IPS-18a (cell line): ENCODE measurements at regions not wholly inside any gene's neighbourhood (a gene's known extent, or its start where the extent isn't known, plus 50 kb on each side); places are given as distances from the start of the nearest gene placed in this dataset.
A peak's percentile ranks its signal among the peaks of the same experiment; 100 is the strongest.

Experiments used
- H3K27ac ChIP-seq: one replicate; pipeline ENCODE4 v1.5.1; 2013; ENCODE audit warnings: low read length
- H3K27me3 ChIP-seq: one replicate; pipeline ENCODE4 v1.6.1; 2013; ENCODE audit warnings: mild to moderate bottlenecking, low read length; ENCODE audit not compliant: control insufficient read depth, insufficient read depth
- H3K36me3 ChIP-seq: one replicate; pipeline ENCODE4 v1.6.1; 2013; ENCODE audit warnings: low read depth, low read length; ENCODE audit not compliant: control insufficient read depth
- H3K4me1 ChIP-seq: one replicate; pipeline ENCODE4 v1.6.1; 2013; ENCODE audit warnings: low read depth, low read length; ENCODE audit not compliant: control insufficient read depth
- H3K4me3 ChIP-seq: one replicate; pipeline ENCODE4 v1.5.1; 2013; ENCODE audit warnings: low read length
- H3K9ac ChIP-seq: one replicate; pipeline ENCODE4 v1.6.1; 2013; ENCODE audit warnings: mild to moderate bottlenecking, low read length, moderate library complexity
- H3K9me3 ChIP-seq: one replicate; pipeline ENCODE4 v1.6.1; 2013; ENCODE audit warnings: low read depth, low read length; ENCODE audit not compliant: control insufficient read depth

DNA sequence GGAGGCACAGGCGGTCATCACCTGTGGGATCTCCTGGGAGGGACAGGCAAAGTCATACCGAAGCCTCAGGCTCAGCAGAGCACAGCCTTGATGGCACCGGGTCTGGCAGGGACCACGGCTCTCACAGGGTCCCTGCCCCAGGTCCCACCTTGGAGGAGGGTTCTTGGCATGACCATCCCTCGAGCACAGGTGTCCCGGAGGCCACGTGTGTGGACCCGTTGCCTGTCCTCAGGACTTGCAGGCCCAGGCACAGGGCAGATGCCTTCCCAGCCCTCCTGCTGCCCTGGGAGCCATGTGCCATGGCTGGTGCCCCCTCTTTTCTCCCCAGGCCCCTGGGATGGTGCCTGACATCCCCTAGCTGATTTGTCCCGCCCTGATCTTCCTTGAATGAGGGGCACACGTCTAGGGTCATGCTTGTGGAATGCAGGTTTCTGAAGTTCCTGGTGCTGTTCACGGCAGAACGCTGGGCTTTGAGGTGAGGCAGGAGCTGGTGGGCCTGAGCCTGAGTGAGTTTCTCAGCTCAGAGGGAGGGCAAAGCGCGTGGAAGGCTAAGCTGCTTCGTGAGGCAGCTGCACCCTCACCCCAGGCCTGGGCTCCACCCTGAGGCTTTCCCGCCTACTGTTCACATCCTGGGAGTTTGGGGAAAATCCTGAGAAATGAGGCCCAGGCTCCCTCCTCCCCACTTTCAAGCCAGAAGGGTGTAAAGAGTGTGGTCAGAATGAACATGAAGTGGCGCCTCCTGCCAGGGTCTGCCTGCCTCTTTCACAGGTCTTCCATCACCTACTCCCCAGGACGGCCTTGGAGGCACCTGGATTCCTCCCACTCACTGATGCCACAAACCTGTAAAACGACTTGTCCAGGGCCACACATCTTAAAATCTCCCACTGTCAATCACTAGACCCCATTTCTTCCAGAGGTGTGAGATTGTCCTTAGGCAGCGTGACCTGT is 325.8 kb upstream of the B3GAT1 start:
- no peak overlapping the region for H3K27ac ChIP-seq
- H3K4me1 ChIP-seq: no peaks in the 10 kb centered on the region
- H3K27me3 ChIP-seq: no peaks in the 10 kb centered on the region
- H3K9me3 ChIP-seq: no peaks in the 10 kb centered on the region
- no peak overlapping the region for H3K4me3 ChIP-seq
- no peak overlapping the region for H3K9ac ChIP-seq
- no peaks in the 10 kb centered on the region for H3K36me3 ChIP-seq

DNA sequence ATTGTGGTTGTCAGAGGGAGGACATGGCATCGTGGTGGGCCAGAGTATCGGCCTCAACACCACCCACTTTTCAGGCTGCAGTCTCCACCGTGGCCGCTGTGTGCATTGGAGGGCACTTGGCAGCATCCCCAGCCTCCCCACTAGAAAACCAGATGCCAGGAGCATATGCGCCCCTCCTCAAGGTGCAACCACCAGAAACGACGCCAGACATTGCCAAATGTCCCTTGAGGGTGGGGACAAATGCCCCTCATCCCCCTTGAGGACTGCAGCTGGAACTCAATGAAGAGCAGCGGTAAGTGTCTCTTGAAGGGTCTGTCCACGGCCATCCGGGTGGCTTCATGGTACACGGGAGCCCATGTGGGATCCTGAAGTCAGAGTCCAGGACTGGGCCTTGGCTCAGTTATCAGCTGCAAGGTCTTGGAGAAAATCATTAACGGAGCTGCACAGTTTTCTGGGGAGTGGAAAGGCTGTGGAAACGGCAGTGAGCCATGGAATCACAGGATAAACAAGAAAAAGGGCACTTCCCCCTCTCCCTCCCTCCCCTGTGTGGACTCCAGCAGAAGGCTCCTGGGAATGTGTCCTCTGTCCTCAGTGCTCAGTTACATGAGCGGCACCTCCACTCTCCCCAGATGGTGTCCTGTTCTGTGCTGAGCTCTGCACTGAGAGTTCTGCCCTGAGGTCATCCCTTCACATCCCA is 324.4 kb upstream of the B3GAT1 start:
- no peaks in the 10 kb centered on the region for H3K27me3 ChIP-seq
- no peak overlapping the region for H3K4me3 ChIP-seq
- H3K4me1 ChIP-seq: peaks cover 10% of the 10 kb centered on the region
- no peak overlapping the region for H3K27ac ChIP-seq
- H3K36me3 ChIP-seq: no peaks in the 10 kb centered on the region
- no peak overlapping the region for H3K9ac ChIP-seq
- no peaks in the 10 kb centered on the region for H3K9me3 ChIP-seq

DNA sequence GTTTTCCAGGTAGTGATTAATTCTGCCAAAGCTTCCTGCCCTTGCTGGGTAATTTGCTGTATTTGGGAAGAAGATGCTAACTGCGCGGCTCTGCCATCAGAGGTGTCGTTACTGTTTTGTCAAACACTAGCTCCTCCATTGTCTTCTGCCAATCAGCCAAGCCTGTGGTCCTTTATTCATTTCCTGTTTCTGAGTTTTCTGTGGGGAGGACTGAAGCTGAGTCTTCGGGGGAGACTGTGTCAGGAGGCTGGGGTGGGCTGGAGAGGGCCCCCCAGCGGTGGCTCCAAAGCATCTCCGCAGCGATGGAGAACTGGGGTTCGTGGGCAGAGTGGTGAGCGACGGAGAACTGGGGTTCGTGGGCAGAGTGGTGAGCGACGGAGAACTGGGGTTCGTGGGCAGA is 322.9 kb upstream of the B3GAT1 start:
- Histone ChIP-seq H3K9me3 (no peaks in the 10 kb centered on the region), H3K4me3 (no peak overlapping the region), H3K27me3 (no peaks in the 10 kb centered on the region), H3K4me1 (peaks cover 25% of the 10 kb centered on the region), H3K36me3 (no peaks in the 10 kb centered on the region), H3K9ac (no peak overlapping the region), H3K27ac (no peak overlapping the region)

DNA sequence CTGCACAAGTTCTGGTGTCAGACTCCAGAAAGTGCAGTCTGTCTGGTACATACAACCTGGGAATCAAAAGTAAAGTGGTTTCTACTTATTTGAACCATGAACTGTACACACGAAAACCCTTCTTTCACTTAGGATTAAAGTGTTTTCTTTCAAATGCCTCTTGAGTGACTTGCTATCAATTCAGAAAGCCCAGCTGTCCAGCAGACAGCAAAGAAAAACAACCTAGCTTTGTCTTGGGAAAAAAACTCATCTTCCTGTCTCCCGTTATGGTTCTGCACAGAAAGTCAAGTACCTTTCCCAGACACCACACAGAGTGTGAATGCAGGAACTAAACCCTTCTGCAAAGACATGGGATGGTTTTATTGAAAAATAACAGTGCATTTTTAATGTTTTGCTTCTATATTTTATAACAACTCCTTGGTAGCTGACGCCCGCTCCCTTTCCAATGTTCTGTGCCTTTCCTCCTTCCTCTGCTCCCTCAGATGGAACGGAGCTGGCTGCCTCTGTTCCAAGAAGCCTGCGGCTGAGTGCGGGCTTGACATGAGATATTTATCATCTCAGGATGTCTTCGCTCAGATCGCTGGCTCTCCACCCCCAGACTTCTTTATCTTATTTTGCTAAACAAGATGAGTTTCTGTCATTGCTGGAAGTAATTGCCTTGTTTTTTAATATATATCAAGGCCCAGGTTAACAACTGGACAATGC is 322.3 kb upstream of the B3GAT1 start:
- H3K27me3 ChIP-seq: no peaks in the 10 kb centered on the region
- no peak overlapping the region for H3K9ac ChIP-seq
- H3K9me3 ChIP-seq: no peaks in the 10 kb centered on the region
- no peak overlapping the region for H3K4me3 ChIP-seq
- no peaks in the 10 kb centered on the region for H3K36me3 ChIP-seq
- no peak overlapping the region for H3K27ac ChIP-seq
- H3K4me1 ChIP-seq: peaks cover 27% of the 10 kb centered on the region

DNA sequence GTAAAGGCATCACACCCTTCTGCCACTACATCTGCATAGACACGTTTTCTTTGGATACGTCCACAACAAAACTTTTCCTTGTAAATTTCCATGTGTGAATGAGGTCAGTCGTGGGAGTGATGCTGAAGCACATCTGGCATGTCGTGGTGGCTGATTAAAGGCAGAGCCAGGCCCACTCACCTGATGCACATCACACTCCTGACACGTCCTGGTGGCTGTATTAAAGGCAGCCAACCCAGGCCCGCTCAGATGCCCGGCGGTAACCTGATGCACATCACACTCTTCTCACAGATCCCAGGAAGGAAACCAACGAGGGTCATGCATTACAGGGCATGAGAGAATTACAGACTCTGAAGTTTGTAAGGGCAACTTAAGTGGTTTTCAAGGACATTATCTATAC is 321.6 kb upstream of the B3GAT1 start:
- H3K9me3 ChIP-seq: no peaks in the 10 kb centered on the region
- H3K4me3 ChIP-seq: no peak overlapping the region
- no peak overlapping the region for H3K27ac ChIP-seq
- H3K4me1 ChIP-seq: peaks cover 27% of the 10 kb centered on the region
- H3K9ac ChIP-seq: no peak overlapping the region
- H3K36me3 ChIP-seq: no peaks in the 10 kb centered on the region
- no peaks in the 10 kb centered on the region for H3K27me3 ChIP-seq

DNA sequence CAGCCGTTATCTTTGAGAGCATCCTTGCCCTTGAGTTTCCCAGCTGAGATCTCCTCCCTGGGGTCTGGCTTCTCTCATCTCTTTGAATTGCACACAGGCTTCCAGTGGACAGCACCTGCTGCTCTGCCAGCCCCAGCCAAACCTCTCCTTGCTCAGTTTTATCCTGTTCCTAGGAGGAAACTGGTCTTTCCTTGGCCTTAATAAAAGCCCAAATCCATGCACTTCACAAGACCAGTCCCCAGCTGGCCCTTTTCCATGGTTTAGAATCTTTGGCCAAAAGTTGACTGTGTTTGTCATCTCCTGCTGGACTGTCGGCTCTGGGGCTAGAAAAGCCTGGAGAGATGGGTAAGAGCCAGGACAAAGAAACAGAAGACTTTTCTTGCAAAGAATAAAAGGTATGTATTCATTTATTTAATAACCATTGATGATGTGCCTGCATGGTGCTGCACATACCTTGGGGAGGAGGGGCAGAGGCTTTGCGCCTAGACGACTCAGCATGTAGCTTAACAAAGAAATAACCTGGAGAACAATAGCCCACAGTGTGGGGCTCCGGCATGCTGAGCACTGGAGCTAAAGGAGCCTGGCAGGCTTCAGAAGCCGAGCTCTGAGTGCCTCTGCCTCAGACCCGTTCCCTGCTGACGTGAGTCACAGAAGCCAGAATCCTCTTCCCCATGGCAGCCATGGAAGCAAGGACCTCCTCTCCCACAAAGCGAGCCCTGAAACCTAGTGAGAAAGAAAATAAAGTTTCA is 319.3 kb upstream of the B3GAT1 start:
- H3K9me3 ChIP-seq: no peaks in the 10 kb centered on the region
- peak overlapping the region; percentile 77 for H3K27ac ChIP-seq
- H3K36me3 ChIP-seq: no peaks in the 10 kb centered on the region
- H3K9ac ChIP-seq: peak overlapping the region; percentile 38
- peaks cover 34% of the 10 kb centered on the region for H3K4me1 ChIP-seq
- H3K27me3 ChIP-seq: no peaks in the 10 kb centered on the region
- peak overlapping the region; percentile 44 for H3K4me3 ChIP-seq

DNA sequence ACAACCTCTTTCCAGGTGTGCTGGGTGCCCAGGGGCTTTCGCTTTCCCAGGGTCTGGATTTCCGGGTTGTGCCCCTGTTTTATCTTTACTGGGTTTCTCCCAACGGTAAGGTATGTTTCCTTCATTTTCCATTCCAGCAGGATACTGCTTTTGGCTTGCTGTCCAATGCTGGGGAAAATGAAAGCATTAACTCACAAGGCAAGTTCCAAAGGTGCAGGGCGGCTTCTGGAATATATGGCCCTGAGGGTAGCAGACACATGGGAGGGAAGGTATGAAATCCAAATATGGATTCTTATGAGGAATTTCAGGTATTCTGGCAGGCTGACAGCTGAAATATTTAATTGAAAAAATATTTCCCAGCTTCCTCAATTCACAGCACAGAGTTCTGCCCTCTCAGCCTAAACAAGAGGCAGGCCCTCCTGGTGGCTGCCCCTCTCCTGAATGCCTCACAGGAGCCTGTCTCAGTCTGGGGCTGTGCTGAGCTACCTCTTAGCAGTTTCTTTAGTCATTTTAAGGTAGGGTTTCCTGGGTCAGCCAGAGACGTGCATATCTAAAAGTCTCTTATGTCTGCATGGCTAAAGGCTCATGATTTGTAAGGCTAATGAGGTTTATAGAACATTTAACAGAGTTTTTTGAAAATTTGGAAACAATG is 318.6 kb upstream of the B3GAT1 start:
- no peaks in the 10 kb centered on the region for H3K27me3 ChIP-seq
- H3K27ac ChIP-seq: no peak overlapping the region
- peaks cover 35% of the 10 kb centered on the region for H3K4me1 ChIP-seq
- H3K9ac ChIP-seq: no peak overlapping the region
- H3K9me3 ChIP-seq: no peaks in the 10 kb centered on the region
- H3K36me3 ChIP-seq: no peaks in the 10 kb centered on the region
- peak overlapping the region; percentile 44 for H3K4me3 ChIP-seq

DNA sequence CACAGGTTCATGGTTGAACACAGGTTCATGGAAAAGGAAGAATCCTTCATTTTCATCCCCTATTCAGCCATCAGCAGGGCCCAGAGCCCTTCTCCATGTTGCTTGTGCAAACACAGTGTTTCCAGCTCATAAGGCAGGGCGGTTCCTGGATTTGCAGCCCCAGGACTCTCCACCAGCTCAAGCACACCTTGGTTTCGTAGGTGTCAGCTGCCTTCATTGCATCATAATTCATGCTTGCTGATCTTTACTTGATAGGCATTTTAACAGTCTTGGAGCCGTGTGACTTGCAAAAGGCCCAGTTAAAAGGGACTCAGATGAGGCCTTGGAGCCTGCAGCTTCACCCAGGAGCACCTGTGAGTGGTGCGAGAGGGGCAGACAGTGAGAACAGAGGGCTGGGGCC is 318.1 kb upstream of the B3GAT1 start:
- Histone ChIP-seq H3K4me1 (peaks cover 37% of the 10 kb centered on the region), H3K9ac (no peak overlapping the region), H3K36me3 (no peaks in the 10 kb centered on the region), H3K9me3 (no peaks in the 10 kb centered on the region), H3K4me3 (no peak overlapping the region), H3K27ac (no peak overlapping the region), H3K27me3 (no peaks in the 10 kb centered on the region)

DNA sequence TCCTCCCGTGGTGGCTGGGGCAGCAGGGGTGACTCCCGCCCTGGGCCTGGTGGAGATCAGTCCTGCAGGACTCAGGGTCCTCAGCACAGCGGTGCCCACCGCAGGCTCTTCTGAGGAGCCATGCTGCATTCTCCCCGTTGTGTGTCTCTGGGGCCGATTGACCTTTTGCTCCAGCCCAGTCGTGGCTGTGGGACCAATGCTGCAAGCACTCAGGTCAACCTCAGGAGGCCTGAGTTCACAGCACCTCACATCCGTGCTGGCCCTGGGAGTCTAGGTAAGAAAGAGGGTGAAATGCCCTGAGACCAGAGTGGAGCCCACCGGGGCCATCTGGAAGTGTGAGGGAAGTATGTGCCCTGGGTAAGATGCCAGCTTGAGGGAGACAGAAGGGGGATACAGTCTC is 316.1 kb upstream of the B3GAT1 start:
- Histone ChIP-seq H3K9ac (no peak overlapping the region), H3K4me1 (peaks cover 37% of the 10 kb centered on the region), H3K27ac (no peak overlapping the region), H3K4me3 (no peak overlapping the region), H3K9me3 (no peaks in the 10 kb centered on the region), H3K36me3 (no peaks in the 10 kb centered on the region), H3K27me3 (no peaks in the 10 kb centered on the region)

DNA sequence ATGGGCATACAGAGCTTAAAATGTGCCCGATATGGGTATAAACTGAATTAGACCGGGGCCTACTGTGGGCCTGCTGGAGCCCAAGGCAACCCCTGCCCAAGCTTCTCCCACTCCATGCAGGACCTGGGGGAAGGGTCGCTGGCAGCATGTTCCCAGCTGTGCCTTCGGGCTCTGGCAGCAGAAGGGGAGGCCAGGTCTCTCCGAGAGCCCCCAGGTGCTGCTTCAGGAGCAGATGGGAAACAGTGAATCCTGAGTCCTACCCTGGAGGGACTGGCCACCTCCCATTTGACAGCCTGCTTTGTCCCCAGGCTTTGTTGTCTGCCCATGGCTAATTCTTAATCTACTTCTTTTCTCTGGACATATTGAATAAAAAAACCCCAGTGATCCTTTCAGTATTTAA is 315.6 kb upstream of the B3GAT1 start:
- Histone ChIP-seq H3K9me3 (no peaks in the 10 kb centered on the region), H3K4me3 (no peak overlapping the region), H3K9ac (no peak overlapping the region), H3K27ac (no peak overlapping the region), H3K27me3 (no peaks in the 10 kb centered on the region), H3K4me1 (peaks cover 37% of the 10 kb centered on the region), H3K36me3 (no peaks in the 10 kb centered on the region)
